KMS-11 (cell line): ENCODE measurements at regions not wholly inside any gene's neighbourhood (a gene's known extent, or its start where the extent isn't known, plus 50 kb on each side); places are given as distances from the start of the nearest gene placed in this dataset.

Experiments used
- H2AFZ ChIP-seq: fragments of 200-600 bp; sonication (generic); 2 replicates; pipeline ENCODE4 v1.6.1; 2016; ENCODE audit warnings: antibody characterized with exemption, mixed run types, low read depth
- H3K27ac ChIP-seq: fragments of 200-600 bp; sonication (generic); 2 replicates; pipeline ENCODE4 v1.6.1; 2016; ENCODE audit warnings: mild to moderate bottlenecking, mixed run types
- H3K27me3 ChIP-seq: fragments of 200-600 bp; sonication (generic); 2 replicates; pipeline ENCODE4 v1.6.1; 2017; ENCODE audit warnings: mild to moderate bottlenecking, low read depth, mixed run types, moderate library complexity; ENCODE audit not compliant: insufficient read depth
- H3K36me3 ChIP-seq: fragments of 200-600 bp; sonication (generic); 2 replicates; pipeline ENCODE4 v1.6.1; 2017; ENCODE audit warnings: mild to moderate bottlenecking, mixed run types; ENCODE audit not compliant: insufficient read depth
- H3K4me1 ChIP-seq: fragments of 200-600 bp; sonication (generic); 2 replicates; pipeline ENCODE4 v1.6.1; 2016; ENCODE audit warnings: mild to moderate bottlenecking, low read depth, mixed run types; ENCODE audit not compliant: poor library complexity, severe bottlenecking
- H3K4me2 ChIP-seq: fragments of 200-600 bp; sonication (generic); 2 replicates; pipeline ENCODE4 v1.7.0; 2016; ENCODE audit warnings: mild to moderate bottlenecking, mixed run types
- H3K4me3 ChIP-seq: fragments of 200-600 bp; sonication (generic); IDR thresholded peaks from 2 replicates; pipeline ENCODE4 v1.6.1; 2017; ENCODE audit warnings: low read depth, low read length, mixed read lengths; ENCODE audit not compliant: insufficient read depth
- H3K79me2 ChIP-seq: fragments of 200-600 bp; sonication (generic); 2 replicates; pipeline ENCODE4 v1.6.1; 2016; ENCODE audit warnings: low read depth, mixed run types; ENCODE audit not compliant: insufficient read depth
- H3K9ac ChIP-seq: fragments of 200-600 bp; sonication (generic); 2 replicates; pipeline ENCODE4 v1.6.1; 2016; ENCODE audit warnings: mild to moderate bottlenecking, mixed run types
- H4K20me1 ChIP-seq: fragments of 200-600 bp; sonication (generic); 2 replicates; pipeline ENCODE4 v1.6.1; 2016; ENCODE audit warnings: mild to moderate bottlenecking, mixed run types; ENCODE audit not compliant: insufficient read depth
- TF ChIP-seq, protein P1 (sequence below): fragments of 200-600 bp; sonication (generic); conservative IDR thresholded peaks from 2 replicates; pipeline ENCODE4 v1.6.1; 2017; ENCODE audit warnings: low read depth, mild to moderate bottlenecking, antibody characterized with exemption, low read length, moderate library complexity, mixed read lengths

DNA sequence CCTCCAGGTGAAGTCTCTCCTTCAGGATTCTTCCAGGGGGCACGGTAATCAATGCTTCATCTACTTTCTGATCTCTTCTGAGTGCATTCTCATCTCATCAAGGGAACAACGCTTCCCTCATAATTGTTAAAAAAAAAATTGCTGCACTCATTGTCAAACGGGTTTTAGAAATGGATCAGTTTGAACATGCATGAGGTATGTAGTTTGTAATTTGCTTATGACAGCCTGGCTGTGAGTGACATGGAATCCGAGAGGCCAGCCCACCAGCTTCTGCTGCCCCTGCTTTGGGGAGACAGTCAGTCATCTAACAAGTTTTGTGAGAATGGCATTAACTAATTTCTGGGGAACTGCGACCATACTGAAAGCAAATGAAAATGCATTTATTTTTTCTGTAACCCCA is 791.9 kb upstream of the SOX11 start:
- TF ChIP-seq, protein P1, sequence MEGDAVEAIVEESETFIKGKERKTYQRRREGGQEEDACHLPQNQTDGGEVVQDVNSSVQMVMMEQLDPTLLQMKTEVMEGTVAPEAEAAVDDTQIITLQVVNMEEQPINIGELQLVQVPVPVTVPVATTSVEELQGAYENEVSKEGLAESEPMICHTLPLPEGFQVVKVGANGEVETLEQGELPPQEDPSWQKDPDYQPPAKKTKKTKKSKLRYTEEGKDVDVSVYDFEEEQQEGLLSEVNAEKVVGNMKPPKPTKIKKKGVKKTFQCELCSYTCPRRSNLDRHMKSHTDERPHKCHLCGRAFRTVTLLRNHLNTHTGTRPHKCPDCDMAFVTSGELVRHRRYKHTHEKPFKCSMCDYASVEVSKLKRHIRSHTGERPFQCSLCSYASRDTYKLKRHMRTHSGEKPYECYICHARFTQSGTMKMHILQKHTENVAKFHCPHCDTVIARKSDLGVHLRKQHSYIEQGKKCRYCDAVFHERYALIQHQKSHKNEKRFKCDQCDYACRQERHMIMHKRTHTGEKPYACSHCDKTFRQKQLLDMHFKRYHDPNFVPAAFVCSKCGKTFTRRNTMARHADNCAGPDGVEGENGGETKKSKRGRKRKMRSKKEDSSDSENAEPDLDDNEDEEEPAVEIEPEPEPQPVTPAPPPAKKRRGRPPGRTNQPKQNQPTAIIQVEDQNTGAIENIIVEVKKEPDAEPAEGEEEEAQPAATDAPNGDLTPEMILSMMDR, result no peak

DNA sequence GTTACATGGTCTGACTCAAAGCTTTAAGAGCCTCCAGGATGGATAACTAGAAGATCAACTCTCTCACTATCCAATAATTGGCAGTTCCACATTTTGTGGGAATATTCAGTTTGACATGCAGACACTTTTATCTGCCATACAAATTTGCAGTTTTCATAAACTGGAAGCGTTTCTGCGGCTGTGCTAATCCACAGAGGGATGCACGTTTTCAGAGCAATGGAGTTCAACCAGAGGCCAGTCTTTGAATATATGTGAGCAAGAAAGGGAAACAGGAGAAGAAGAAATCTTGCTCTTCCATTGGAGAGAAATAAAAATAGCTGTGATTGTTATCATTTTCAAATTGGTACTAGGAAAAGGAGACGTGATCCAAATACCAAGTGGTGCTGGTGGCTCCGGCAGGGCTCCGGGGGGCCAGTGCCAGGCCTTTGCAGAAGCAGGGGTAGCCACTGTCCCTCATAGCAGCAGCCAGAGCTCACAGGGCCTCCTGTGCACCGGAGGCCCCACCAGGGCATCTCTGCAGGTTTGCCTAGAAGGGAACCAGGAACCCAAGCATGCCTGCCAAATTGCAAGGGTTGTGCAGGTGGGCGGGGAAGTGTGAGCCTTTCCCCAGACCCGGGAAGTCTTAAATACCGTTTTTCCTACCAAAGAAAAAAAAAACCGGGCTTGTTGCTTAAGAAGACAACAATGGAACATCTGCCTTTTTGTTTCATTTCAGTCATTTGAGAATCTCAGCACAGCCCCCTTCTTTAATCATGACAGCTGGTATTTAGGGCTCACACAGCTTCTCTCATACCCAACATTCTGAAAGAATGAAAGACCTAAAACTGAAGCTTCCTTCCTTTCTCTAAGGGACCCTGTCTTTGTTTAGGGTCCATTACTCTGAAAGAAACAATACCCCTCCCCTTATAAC is 791.1 kb upstream of the SOX11 start:
- no peak overlapping the region for H3K4me2 ChIP-seq
- no peaks in the 10 kb centered on the region for H3K27me3 ChIP-seq
- H3K4me3 ChIP-seq, result no peak overlapping the region
- H2AFZ ChIP-seq, result no peak overlapping the region
- H3K27ac ChIP-seq, result no peak overlapping the region
- no peaks in the 10 kb centered on the region for H3K79me2 ChIP-seq
- no peaks in the 10 kb centered on the region for H3K36me3 ChIP-seq
- no peaks in the 10 kb centered on the region for H3K4me1 ChIP-seq
- no peak overlapping the region for H3K9ac ChIP-seq
- TF ChIP-seq, protein P1, result no peak
- no peaks in the 10 kb centered on the region for H4K20me1 ChIP-seq

More for the DNA sequence above, 791.9 kb upstream of the SOX11 start:
- no peaks in the 10 kb centered on the region for H3K79me2 ChIP-seq
- H3K4me3 ChIP-seq, result no peak overlapping the region
- no peak overlapping the region for H3K27ac ChIP-seq
- H3K36me3 ChIP-seq, result no peaks in the 10 kb centered on the region
- no peaks in the 10 kb centered on the region for H3K27me3 ChIP-seq
- H4K20me1 ChIP-seq, result no peaks in the 10 kb centered on the region
- no peaks in the 10 kb centered on the region for H3K4me1 ChIP-seq
- H3K9ac ChIP-seq, result no peak overlapping the region
- no peak overlapping the region for H2AFZ ChIP-seq
- H3K4me2 ChIP-seq, result no peak overlapping the region

DNA sequence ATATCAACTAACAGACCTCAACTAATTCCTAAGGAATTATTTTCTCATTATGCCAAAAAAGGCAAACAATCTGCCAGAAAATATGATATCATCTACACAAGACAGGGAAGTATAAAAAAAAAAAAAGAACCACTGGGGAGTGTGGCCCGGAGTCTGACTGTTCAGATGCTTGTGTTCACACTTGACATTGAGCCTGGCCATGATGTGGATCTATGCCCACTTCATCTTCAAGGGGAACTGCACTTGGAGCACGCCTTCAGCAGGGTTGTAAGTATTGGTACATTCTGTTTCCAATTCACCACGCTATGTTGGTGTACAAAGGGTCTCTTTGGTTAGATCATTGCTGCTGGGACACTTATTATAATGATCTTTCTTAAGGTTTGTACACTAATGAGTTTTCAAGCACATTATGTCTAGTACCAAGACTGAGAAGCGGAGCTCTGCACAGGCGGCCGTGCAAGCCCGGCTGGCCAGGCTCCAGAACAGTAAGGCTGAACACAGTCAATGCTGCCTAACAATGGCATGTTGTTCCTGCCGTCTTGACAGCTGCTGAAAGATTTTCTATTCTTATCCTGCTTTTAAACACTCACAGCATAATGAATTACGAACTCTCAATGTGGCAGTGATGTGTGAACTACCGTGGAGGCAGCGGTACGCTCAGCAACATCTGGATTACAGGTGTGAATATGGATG is 788.4 kb upstream of the SOX11 start:
- H3K79me2 ChIP-seq, result no peaks in the 10 kb centered on the region
- no peak overlapping the region for H2AFZ ChIP-seq
- no peak overlapping the region for H3K4me3 ChIP-seq
- H3K36me3 ChIP-seq, result no peaks in the 10 kb centered on the region
- no peak overlapping the region for H3K27ac ChIP-seq
- no peaks in the 10 kb centered on the region for H3K4me1 ChIP-seq
- no peak overlapping the region for H3K9ac ChIP-seq
- no peaks in the 10 kb centered on the region for H4K20me1 ChIP-seq
- TF ChIP-seq, protein P1, result no peak
- H3K27me3 ChIP-seq, result no peaks in the 10 kb centered on the region
- no peak overlapping the region for H3K4me2 ChIP-seq

DNA sequence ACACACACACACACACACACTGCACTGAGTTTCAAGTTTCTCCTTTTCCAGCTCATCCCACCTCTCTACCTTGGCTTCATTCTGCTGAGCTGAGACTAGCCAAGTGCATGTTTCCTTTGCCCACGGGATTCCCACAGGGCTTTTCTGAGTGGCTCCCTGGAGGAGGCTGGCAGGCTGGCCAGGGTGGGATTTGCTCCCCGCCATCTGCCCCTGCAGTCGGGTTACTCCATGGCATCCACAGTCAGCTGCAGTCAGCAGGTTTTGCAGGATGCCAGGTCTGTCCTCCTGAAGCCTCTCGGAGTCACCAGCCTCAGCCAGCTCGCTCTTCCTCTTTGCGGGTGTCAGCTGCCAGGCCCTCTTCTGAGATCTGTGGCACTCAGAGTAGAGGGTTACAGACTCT is 783.7 kb upstream of the SOX11 start:
- Histone ChIP-seq H2AFZ (no peak overlapping the region), H3K36me3 (no peaks in the 10 kb centered on the region), H3K4me3 (no peak overlapping the region), H3K27ac (no peak overlapping the region), H3K9ac (no peak overlapping the region), H3K4me1 (no peaks in the 10 kb centered on the region), H3K27me3 (no peaks in the 10 kb centered on the region), H4K20me1 (no peaks in the 10 kb centered on the region), H3K79me2 (no peaks in the 10 kb centered on the region), H3K4me2 (no peak overlapping the region)
- TF ChIP-seq, protein P1, result no peak
